Common myeloid progenitor, CD34-positive (primary cell): ENCODE measurements at regions not wholly inside any gene's neighbourhood (a gene's known extent, or its start where the extent isn't known, plus 50 kb on each side); places are given as distances from the start of the nearest gene placed in this dataset.

Experiments
- CTCF ChIA-PET: fragments of 350-600 bp; sonication (Branson Sonifier 250); formaldehyde crosslinking; loops from one replicate; lab custom pipeline; 2021; ENCODE audit warnings: antibody characterized with exemption; lab: Charles Lee
- POLR2A ChIA-PET: fragments of 350-600 bp; sonication (Branson Sonifier 250); formaldehyde crosslinking; loops from one replicate; lab custom pipeline; 2021; ENCODE audit warnings: antibody characterized with exemption; lab: Charles Lee
- DNase-seq, 3 donors: peaks; one replicate each; pipeline versions ENCODE4 v3.0.0 to v3.0.0-alpha.2; 2013
- H3K27ac ChIP-seq, 2 experiments: 1 replicate in 1 of 2; 2 replicates in 1 of 2; pipeline ENCODE4 v1.7.0; 2013; ENCODE audit warnings: inconsistent platforms in 2 of 2, low read length in 2 of 2, mild to moderate bottlenecking in 2 of 2, low read depth in 1 of 2, moderate library complexity in 1 of 2; ENCODE audit not compliant: severe bottlenecking in 2 of 2, insufficient read depth in 1 of 2, poor library complexity in 1 of 2
- H3K27me3 ChIP-seq, 5 experiments: replicated peaks in 2 of 5; 1 replicate in 3 of 5; 2 replicates in 2 of 5; pipeline versions ENCODE4 v1.6.1 to v1.7.0; 2013; ENCODE audit warnings: low read length in 4 of 5, mild to moderate bottlenecking in 2 of 5, moderate library complexity in 2 of 5, inconsistent platforms in 1 of 5; ENCODE audit not compliant: insufficient read depth in 5 of 5, control insufficient read depth in 4 of 5
- H3K36me3 ChIP-seq, 4 experiments: 1 replicate in 2 of 4; 2 replicates in 2 of 4; pipeline versions ENCODE4 v1.6.1 to v1.7.0; 2013; ENCODE audit warnings: low read length in 3 of 4, control low read depth in 1 of 4, mild to moderate bottlenecking in 1 of 4; ENCODE audit not compliant: control insufficient read depth in 4 of 4, insufficient read depth in 4 of 4
- H3K4me1 ChIP-seq, 4 experiments: 1 replicate in 3 of 4; 2 replicates in 1 of 4; pipeline versions ENCODE4 v1.6.1 to v1.7.1; 2013; ENCODE audit warnings: low read length in 3 of 4, mild to moderate bottlenecking in 3 of 4, control low read depth in 1 of 4, inconsistent platforms in 1 of 4, moderate library complexity in 1 of 4; ENCODE audit not compliant: control insufficient read depth in 4 of 4, insufficient read depth in 4 of 4; ENCODE audit errors: control extremely low read depth in 1 of 4
- H3K4me3 ChIP-seq, 7 experiments: 1 replicate in 4 of 7; 2 replicates in 3 of 7; pipeline versions ENCODE4 v1.5.1 to v1.7.0; 2013; ENCODE audit warnings: mild to moderate bottlenecking in 7 of 7, low read length in 6 of 7, moderate library complexity in 6 of 7, inconsistent platforms in 2 of 7, low read depth in 2 of 7, control low read depth in 1 of 7; ENCODE audit not compliant: insufficient read depth in 4 of 7, control insufficient read depth in 1 of 7; ENCODE audit errors: extremely low read depth in 1 of 7
- H3K9me3 ChIP-seq, 5 experiments: 1 replicate in 4 of 5; 2 replicates in 1 of 5; pipeline versions ENCODE4 v1.6.1 to v1.7.1; 2013; ENCODE audit warnings: low read length in 4 of 5, mild to moderate bottlenecking in 2 of 5, inconsistent platforms in 1 of 5, low read depth in 1 of 5, moderate library complexity in 1 of 5; ENCODE audit not compliant: control insufficient read depth in 4 of 5, insufficient read depth in 2 of 5; ENCODE audit errors: control extremely low read depth in 1 of 5
- WGBS: methylation state at CpG from one replicate; pipeline ENCODE4 v1.1.5; 2013; ENCODE audit not compliant: insufficient coverage; 5-methylcytosine and 5-hydroxymethylcytosine counted together

DNA sequence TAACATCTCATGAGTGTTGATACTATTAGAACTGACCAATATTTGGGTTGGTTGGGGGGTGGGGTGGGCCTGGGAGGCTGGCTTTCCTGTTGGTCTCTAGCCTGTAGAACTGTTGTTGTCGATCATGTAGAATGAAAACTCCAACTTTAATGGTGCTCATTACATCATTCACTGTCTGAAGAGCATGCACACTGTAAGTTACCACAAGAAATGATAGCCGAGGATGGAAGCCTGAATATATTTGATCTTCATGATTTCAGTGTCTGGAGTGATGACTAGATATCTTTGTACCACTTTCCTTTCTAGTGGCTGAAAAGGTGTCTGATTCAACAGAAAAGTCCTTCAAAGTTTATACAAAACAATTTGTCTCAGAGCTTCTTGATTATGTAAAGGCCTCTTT lies 123.6 kb downstream of the XCL2 start:
- WGBS, result no CpG with 5 or more reads among the region's 2 CpGs
- POLR2A ChIA-PET, result no interaction called here

DNA sequence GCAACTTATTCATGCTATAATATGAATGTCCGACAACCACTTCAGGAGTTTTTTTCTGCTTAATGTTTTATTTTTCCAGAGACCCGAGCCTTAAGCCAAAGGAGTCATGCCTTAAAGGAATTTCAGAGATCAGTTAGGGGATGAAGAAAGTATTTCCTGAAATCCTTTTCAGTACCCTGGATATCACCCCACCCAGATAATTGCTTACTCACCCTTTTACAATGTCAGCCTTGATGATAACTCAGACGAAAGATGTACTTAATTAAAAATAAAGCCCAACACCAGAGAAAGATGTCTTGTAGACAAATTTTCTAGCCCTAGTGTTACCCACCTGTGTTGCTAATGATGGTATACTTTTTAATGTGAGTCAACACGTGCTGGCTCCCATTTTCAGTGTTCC lies 124.1 kb downstream of the XCL2 start:
- ChIA-PET CTCF (no interaction called here), POLR2A (no interaction called here)
- Histone ChIP-seq H3K27me3 (no peaks in the 10 kb centered on the region), H3K9me3 (no peaks in the 10 kb centered on the region), H3K36me3 (no peaks in the 10 kb centered on the region), H3K4me3 (no peak overlapping the region), H3K4me1 (no peaks in the 10 kb centered on the region), H3K27ac (no peak overlapping the region)
- WGBS, result no CpG with 5 or more reads among the region's 4 CpGs
- no peak for DNase-seq

More for the DNA sequence above, 123.6 kb downstream of the XCL2 start:
- Histone ChIP-seq H3K9me3 (no peaks in the 10 kb centered on the region), H3K27me3 (no peaks in the 10 kb centered on the region), H3K4me3 (no peak overlapping the region), H3K27ac (no peak overlapping the region), H3K36me3 (no peaks in the 10 kb centered on the region), H3K4me1 (no peaks in the 10 kb centered on the region)
- DNase-seq, result no peak
- CTCF ChIA-PET, result no interaction called here

DNA sequence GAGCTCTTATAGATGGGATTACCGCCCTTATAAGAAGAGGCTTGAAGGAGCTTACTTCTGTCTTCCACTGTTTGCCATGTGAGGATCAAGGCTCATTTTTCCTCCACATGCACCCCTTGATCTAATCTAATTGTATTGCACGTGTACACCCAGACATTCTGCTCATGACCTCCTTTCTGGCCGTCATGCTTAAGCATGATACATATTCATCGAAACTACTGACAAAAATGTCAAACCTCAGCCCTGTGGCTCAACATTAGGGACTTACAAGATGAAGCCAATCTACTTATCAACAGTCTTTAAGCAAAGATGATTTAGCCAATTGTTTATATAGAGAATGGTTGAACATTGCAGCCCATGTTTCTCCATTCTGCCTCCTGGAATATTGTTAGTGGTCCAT lies 127.6 kb downstream of the XCL2 start:
- H3K27ac ChIP-seq, result no peak overlapping the region
- POLR2A ChIA-PET, result no interaction called here
- CTCF ChIA-PET, result no interaction called here
- no peaks in the 10 kb centered on the region for H3K4me1 ChIP-seq
- H3K27me3 ChIP-seq, result no peaks in the 10 kb centered on the region
- no peak overlapping the region for H3K4me3 ChIP-seq
- WGBS, result 100% methylated on average over 3 of the region's 4 CpGs
- no peaks in the 10 kb centered on the region for H3K36me3 ChIP-seq
- H3K9me3 ChIP-seq, result no peaks in the 10 kb centered on the region
- DNase-seq, result no peak

DNA sequence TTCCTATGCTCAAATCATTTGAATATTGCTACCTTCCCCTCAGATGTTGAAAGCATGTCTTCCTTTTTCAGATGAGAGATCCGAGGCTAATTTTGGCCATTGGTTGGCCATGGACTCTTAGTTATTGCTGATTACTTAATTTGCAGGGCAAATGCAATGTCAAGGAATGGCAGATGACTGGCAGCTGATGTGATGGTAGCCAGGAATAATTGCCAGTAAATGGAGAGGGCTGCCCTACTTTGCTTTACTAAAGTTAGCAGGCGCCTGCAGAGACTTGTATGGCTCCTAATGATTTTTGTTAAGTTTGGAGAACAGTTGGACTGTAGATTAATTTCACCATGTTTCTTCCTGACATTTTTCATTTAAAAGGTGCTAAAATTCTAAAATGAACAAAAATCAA lies 128.9 kb downstream of the XCL2 start:
- CTCF ChIA-PET, result no interaction called here
- Histone ChIP-seq H3K27me3 (no peaks in the 10 kb centered on the region), H3K4me1 (no peaks in the 10 kb centered on the region), H3K27ac (no peak overlapping the region), H3K36me3 (no peaks in the 10 kb centered on the region), H3K9me3 (no peaks in the 10 kb centered on the region), H3K4me3 (no peak overlapping the region)
- no peak for DNase-seq
- POLR2A ChIA-PET, result no interaction called here
- WGBS, result 100% methylated on average over 1 of the region's 2 CpGs

DNA sequence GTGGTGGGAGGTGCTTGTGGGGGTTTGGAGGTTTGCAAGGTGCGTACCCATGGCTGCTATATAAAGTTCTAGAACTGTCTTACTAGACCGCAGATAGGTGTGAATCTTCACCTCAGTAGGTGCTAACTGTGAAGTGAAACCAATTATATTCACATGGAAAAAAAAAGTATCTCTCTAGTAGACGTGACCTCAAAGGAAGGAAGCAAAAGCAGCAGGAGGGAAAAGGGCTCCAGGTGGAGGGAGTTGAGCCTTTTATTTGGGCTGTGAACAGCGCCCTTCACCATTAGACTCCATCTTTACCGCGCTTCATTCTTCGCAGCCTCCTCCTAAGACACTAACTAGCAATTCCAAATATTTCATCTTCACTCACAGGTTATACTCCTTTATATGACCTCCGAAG lies 129.8 kb downstream of the TBX19 start:
- CTCF ChIA-PET, result no interaction called here
- H3K36me3 ChIP-seq, result no peaks in the 10 kb centered on the region
- H3K4me3 ChIP-seq, result no peak overlapping the region
- POLR2A ChIA-PET, result no interaction called here
- H3K4me1 ChIP-seq, result no peaks in the 10 kb centered on the region
- no peak for DNase-seq
- no peak overlapping the region for H3K27ac ChIP-seq
- 0% methylated on average over 1 of the region's 8 CpGs for WGBS
- H3K27me3 ChIP-seq, result no peaks in the 10 kb centered on the region
- peaks cover 0 to 4% (median 0%) of the 10 kb centered on the region in 5 experiments for H3K9me3 ChIP-seq

DNA sequence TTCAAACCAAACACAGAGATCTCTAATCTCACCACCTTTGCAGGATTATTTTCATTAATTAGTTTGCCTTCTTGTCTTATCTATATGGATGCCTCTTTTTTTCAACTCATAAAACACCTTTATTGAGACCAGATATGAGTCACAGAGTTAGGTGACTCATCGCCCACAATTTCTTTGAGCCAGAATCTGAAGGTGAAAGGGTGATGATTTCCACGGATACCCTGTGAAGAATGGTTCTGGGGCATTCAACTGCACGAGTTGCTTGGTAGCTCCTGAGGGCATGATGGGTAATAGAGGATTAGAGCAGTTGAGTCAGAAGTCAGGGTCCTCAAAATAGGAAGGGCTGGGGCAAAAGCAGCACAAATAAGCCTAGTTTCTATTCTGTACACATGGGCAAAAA lies 128.2 kb downstream of the TBX19 start:
- Histone ChIP-seq H3K27me3 (no peaks in the 10 kb centered on the region), H3K36me3 (no peaks in the 10 kb centered on the region), H3K9me3 (peaks cover 0 to 4% (median 0%) of the 10 kb centered on the region in 5 experiments), H3K4me3 (no peak overlapping the region), H3K27ac (no peak overlapping the region), H3K4me1 (no peaks in the 10 kb centered on the region)
- 100% methylated on average over 3 of the region's 3 CpGs for WGBS
- CTCF ChIA-PET, result no interaction called here
- DNase-seq, result peak in 2 of 3 donors; percentile 33 to 45
- POLR2A ChIA-PET, result no interaction called here

DNA sequence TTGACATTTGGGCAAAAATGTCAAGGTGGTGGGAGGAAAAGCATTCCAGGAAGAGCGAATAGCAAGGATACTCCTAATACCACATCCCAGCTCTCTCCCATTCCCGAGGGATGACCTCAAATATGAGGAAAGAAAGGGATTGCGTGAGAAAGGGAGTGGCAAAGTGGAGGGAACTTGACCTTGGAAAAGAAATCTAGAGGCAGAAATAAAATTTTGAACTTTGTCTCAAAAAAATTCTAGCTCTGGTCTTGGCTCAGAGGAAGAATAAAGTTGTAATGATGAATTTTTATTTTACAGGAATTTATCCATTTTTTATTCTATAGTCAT lies 127.8 kb downstream of the TBX19 start:
- Histone ChIP-seq H3K9me3 (peaks cover 0 to 4% (median 0%) of the 10 kb centered on the region in 5 experiments), H3K36me3 (no peaks in the 10 kb centered on the region), H3K27me3 (no peaks in the 10 kb centered on the region), H3K4me1 (no peaks in the 10 kb centered on the region), H3K27ac (no peak overlapping the region), H3K4me3 (no peak overlapping the region)
- POLR2A ChIA-PET, result no interaction called here
- WGBS, result no CpG with 5 or more reads among the region's 3 CpGs
- CTCF ChIA-PET, result no interaction called here
- no peak for DNase-seq
